WERI-Rb-1 (cell line): ENCODE measurements at regions not wholly inside any gene's neighbourhood (a gene's known extent, or its start where the extent isn't known, plus 50 kb on each side); places are given as distances from the start of the nearest gene placed in this dataset.

Source experiments
- DNase-seq: peaks from one replicate; pipeline ENCODE4 v3.0.0-alpha.2; 2020
- H3K27ac ChIP-seq: fragments of 250-450 bp; sonication (Bioruptor Pico); 2 replicates; pipeline ENCODE4 v1.5.1; 2020; ENCODE audit warnings: mild to moderate bottlenecking, moderate library complexity
- H3K27me3 ChIP-seq: fragments of 250-450 bp; sonication (Bioruptor Pico); 2 replicates; pipeline ENCODE4 v1.5.1; 2021; ENCODE audit warnings: mild to moderate bottlenecking, low read depth, moderate library complexity; ENCODE audit not compliant: insufficient read depth, severe bottlenecking
- H3K36me3 ChIP-seq: fragments of 250-450 bp; sonication (Bioruptor Pico); 2 replicates; pipeline ENCODE4 v1.5.1; 2020; ENCODE audit warnings: mild to moderate bottlenecking, moderate library complexity
- H3K4me3 ChIP-seq: 2 replicates; pipeline ENCODE4 v1.5.1; 2011; ENCODE audit warnings: low read depth, mild to moderate bottlenecking, control low read depth, low read length
- H3K9me3 ChIP-seq: fragments of 250-450 bp; sonication (Bioruptor Pico); 2 replicates; pipeline ENCODE4 v1.5.1; 2021; ENCODE audit warnings: mild to moderate bottlenecking, moderate library complexity; ENCODE audit not compliant: severe bottlenecking
- CTCF ChIP-seq: IDR thresholded peaks from 2 replicates; pipeline ENCODE4 v1.5.1; 2011; ENCODE audit warnings: low read depth, mild to moderate bottlenecking, control low read depth, inconsistent platforms, low read length

- Histone ChIP-seq H3K27ac (no peak overlapping the region), H3K4me3 (no peak overlapping the region), H3K9me3 (no peaks in the 10 kb centered on the region), H3K36me3 (no peaks in the 10 kb centered on the region), H3K27me3 (no peaks in the 10 kb centered on the region)
- TF ChIP-seq CTCF: no peak
- DNase-seq: no peak
Observed at GRCh38 chr1:217188280-217189237, 442.3 kb downstream of the GPATCH2 start.

- Histone ChIP-seq H3K27ac (no peak overlapping the region), H3K9me3 (no peaks in the 10 kb centered on the region), H3K36me3 (no peaks in the 10 kb centered on the region), H3K4me3 (no peak overlapping the region), H3K27me3 (no peaks in the 10 kb centered on the region)
- no peak for DNase-seq
- TF ChIP-seq CTCF: no peak
Observed at GRCh38 chr1:217186664-217187063, 444.2 kb downstream of the GPATCH2 start.

GRCh38 chr1:217184854-217185253 is 446.0 kb downstream of the GPATCH2 start:
- TF ChIP-seq CTCF: no peak
- H3K9me3 ChIP-seq: no peaks in the 10 kb centered on the region
- H3K27me3 ChIP-seq: no peaks in the 10 kb centered on the region
- no peak for DNase-seq
- no peak overlapping the region for H3K27ac ChIP-seq
- no peaks in the 10 kb centered on the region for H3K36me3 ChIP-seq
- H3K4me3 ChIP-seq: no peak overlapping the region

GRCh38 chr1:217182992-217183391 is 447.9 kb downstream of the GPATCH2 start:
- Histone ChIP-seq H3K36me3 (no peaks in the 10 kb centered on the region), H3K9me3 (no peaks in the 10 kb centered on the region), H3K27me3 (no peaks in the 10 kb centered on the region), H3K27ac (no peak overlapping the region), H3K4me3 (no peak overlapping the region)
- DNase-seq: no peak
- no peak for TF ChIP-seq CTCF

GRCh38 chr1:217181756-217182155 is 449.1 kb downstream of the GPATCH2 start:
- Histone ChIP-seq H3K27me3 (no peaks in the 10 kb centered on the region), H3K4me3 (no peak overlapping the region), H3K36me3 (no peaks in the 10 kb centered on the region), H3K9me3 (no peaks in the 10 kb centered on the region), H3K27ac (no peak overlapping the region)
- DNase-seq: no peak
- TF ChIP-seq CTCF: no peak
